ENCODE measurements at regions not wholly inside any gene's neighbourhood (a gene's known extent, or its start where the extent isn't known, plus 50 kb on each side); places are given as distances from the start of the nearest gene placed in this dataset.

DNA sequence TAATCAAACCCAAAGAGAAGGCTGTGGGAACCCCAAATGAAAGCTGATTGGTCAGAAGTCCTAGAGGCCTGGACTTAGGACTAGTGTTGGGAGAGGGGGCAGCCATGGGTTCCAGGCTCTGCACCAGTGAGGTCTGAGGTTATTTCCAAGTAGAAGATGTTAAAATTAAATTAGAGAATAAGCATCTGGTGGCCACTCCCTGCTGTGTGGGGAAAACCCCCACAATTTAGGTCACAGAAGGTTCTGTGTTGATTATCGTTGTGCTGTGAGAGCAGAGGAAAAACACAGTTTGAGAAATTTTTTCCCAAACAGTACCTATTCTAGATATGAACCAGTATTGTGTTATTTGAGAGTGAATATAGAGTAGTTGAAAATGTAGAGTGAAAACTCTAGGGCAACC is 53.9 kb upstream of the NSMCE3 start:
- no peak overlapping the region for H3K27ac ChIP-seq
- DNase-seq, result no peak
- no peaks in the 10 kb centered on the region for H3K27me3 ChIP-seq
- H3K4me3 ChIP-seq, result no peak overlapping the region
- intact Hi-C loops (cut with DNase I; ENCODE audit: low total_unique reads), result no loop called here
- no peak for TF ChIP-seq POLR2A (IDR thresholded peaks at IDR 0.05)
- TF ChIP-seq, protein P1, sequence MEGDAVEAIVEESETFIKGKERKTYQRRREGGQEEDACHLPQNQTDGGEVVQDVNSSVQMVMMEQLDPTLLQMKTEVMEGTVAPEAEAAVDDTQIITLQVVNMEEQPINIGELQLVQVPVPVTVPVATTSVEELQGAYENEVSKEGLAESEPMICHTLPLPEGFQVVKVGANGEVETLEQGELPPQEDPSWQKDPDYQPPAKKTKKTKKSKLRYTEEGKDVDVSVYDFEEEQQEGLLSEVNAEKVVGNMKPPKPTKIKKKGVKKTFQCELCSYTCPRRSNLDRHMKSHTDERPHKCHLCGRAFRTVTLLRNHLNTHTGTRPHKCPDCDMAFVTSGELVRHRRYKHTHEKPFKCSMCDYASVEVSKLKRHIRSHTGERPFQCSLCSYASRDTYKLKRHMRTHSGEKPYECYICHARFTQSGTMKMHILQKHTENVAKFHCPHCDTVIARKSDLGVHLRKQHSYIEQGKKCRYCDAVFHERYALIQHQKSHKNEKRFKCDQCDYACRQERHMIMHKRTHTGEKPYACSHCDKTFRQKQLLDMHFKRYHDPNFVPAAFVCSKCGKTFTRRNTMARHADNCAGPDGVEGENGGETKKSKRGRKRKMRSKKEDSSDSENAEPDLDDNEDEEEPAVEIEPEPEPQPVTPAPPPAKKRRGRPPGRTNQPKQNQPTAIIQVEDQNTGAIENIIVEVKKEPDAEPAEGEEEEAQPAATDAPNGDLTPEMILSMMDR (IDR thresholded peaks at IDR 0.05), result no peak
- no peaks in the 10 kb centered on the region for H3K9me3 ChIP-seq
- no peaks in the 10 kb centered on the region for H3K4me1 ChIP-seq
- H3K36me3 ChIP-seq, result no peaks in the 10 kb centered on the region

DNA sequence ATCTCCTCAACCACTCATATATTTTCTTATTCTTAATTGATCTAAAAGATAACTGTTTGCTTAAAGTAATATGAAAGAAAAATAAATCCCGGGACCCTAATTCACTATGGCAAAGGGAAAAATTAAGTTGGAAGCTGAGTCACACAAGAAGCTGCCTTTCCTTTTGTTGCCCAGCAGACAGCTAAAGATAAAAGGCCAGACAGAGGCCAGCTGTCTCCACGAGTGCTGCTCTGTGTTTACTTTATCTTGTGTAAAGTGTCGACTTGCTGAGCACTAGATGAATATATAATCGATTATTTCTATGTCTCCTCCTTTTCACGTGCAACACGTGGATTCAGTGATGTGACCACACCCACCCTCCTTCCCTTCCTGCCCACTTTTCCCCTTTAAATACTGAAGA is 52.8 kb upstream of the NSMCE3 start:
- DNase-seq, result no peak
- TF ChIP-seq POLR2A (IDR thresholded peaks at IDR 0.05), result no peak
- TF ChIP-seq, protein P1 (IDR thresholded peaks at IDR 0.05), result no peak
- H3K9me3 ChIP-seq, result no peaks in the 10 kb centered on the region
- no peaks in the 10 kb centered on the region for H3K27me3 ChIP-seq
- intact Hi-C loops (cut with DNase I; ENCODE audit: low total_unique reads), result no loop called here
- no peaks in the 10 kb centered on the region for H3K36me3 ChIP-seq
- no peak overlapping the region for H3K27ac ChIP-seq
- H3K4me1 ChIP-seq, result no peaks in the 10 kb centered on the region
- no peak overlapping the region for H3K4me3 ChIP-seq

DNA sequence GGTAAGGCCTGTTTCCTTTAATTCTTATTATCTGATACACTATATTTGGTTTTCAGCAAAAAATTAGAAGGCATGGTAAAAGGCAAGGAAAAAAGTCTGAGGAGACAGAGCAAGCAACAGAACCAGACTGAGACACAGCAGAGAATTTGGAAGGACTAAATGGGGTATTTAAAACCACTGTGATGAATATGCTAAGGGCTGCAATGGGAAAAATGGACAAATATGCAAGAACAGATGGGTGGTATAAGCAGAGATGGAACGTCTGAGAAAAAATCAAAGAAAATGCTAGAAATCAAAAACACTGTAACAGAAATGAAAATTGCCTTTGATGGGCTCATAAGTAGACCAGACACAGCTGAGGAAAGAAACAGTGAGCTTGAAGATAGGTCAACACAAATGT is 50.8 kb upstream of the NSMCE3 start:
- H3K4me3 ChIP-seq, result no peak overlapping the region
- no peaks in the 10 kb centered on the region for H3K4me1 ChIP-seq
- no peaks in the 10 kb centered on the region for H3K27me3 ChIP-seq
- intact Hi-C loops (cut with DNase I; ENCODE audit: low total_unique reads), result no loop called here
- no peaks in the 10 kb centered on the region for H3K9me3 ChIP-seq
- H3K36me3 ChIP-seq, result no peaks in the 10 kb centered on the region
- H3K27ac ChIP-seq, result no peak overlapping the region
- TF ChIP-seq, protein P1 (IDR thresholded peaks at IDR 0.05), result no peak
- TF ChIP-seq POLR2A (IDR thresholded peaks at IDR 0.05), result no peak
- DNase-seq, result no peak

DNA sequence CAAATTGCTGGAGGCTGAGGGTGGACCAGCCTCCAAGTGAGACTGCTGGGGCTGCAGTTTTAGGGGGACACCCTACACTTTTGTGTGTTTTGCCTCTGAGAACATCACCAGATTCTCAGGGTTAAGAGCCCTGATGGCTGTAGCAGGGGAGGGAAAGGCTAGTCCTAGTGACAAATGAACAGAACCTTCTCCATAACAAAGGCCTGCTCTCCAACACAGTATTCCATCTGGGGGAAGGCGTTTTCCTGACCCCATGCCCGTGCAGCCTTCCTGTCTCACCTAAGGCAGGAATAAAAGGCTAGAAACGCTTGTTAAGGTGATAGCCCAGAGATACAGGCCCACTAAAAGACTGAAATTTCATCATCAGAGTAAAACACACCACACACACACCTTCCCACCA is 50.2 kb upstream of the NSMCE3 start:
- TF ChIP-seq, protein P1 (IDR thresholded peaks at IDR 0.05), result no peak
- TF ChIP-seq POLR2A (IDR thresholded peaks at IDR 0.05), result no peak
- no peaks in the 10 kb centered on the region for H3K36me3 ChIP-seq

More for the DNA sequence above, 50.2 kb upstream of the NSMCE3 start:
- Histone ChIP-seq H3K27ac (no peak overlapping the region), H3K27me3 (no peaks in the 10 kb centered on the region), H3K4me1 (no peaks in the 10 kb centered on the region), H3K9me3 (no peaks in the 10 kb centered on the region), H3K4me3 (no peak overlapping the region)
- DNase-seq, result no peak
- intact Hi-C loops (cut with DNase I; ENCODE audit: low total_unique reads), result no loop called here
